ENCODE measurements at regions not wholly inside any gene's neighbourhood (a gene's known extent, or its start where the extent isn't known, plus 50 kb on each side); places are given as distances from the start of the nearest gene placed in this dataset.

GRCh38 chr1:2933431-2934155, 87.7 kb upstream of the ACTRT2 start:
- no peak for DNase-seq
- no peaks in the 10 kb centered on the region for H3K36me3 ChIP-seq (ENCODE audit: low read depth, low read length)
- H3K9me2 ChIP-seq (replicated peaks; ENCODE audit: low read length): no peaks in the 10 kb centered on the region
- no peak for TF ChIP-seq EZH2phosphoT487 (IDR thresholded peaks at IDR 0.05; ENCODE audit: borderline replicate concordance, low read length)
- no peak for TF ChIP-seq EZH2 (IDR thresholded peaks at IDR 0.05; ENCODE audit: low read length, unreplicated experiment)
- TF ChIP-seq CTCF (conservative IDR thresholded peaks at IDR 0.05; ENCODE audit: low read depth, low read length): no peak
- no TSS peak for BruUV-seq (replicated peaks)
- H4K20me1 ChIP-seq (ENCODE audit: low read length): no peaks in the 10 kb centered on the region
- no peak for ATAC-seq
- intact Hi-C loops (cut with micrococcal nuclease): no loop called here
- no peak overlapping the region for H3K9ac ChIP-seq (ENCODE audit: low read length)
- ChIA-PET POLR2A (ENCODE audit: unreplicated experiment) (no interaction called here), CTCF (no interaction called here)
- no peak overlapping the region for H2AFZ ChIP-seq (ENCODE audit: low read length)
- H3K4me2 ChIP-seq (ENCODE audit: low read length): no peak overlapping the region
- no peaks in the 10 kb centered on the region for H3F3A ChIP-seq (ENCODE audit: low read length, unreplicated experiment)
- no peaks in the 10 kb centered on the region; the same call in 1 of the 2 replicates for H3K9me3 ChIP-seq (ENCODE audit: low read length)
- peaks cover 80% of the 10 kb centered on the region for H3K27me3 ChIP-seq (ENCODE audit: low read length)
- no peaks in the 10 kb centered on the region for H3K79me2 ChIP-seq (ENCODE audit: low read length)
- no peak overlapping the region for H3K27ac ChIP-seq (ENCODE audit: low read length)
- no peaks in the 10 kb centered on the region for H3K4me1 ChIP-seq (ENCODE audit: insufficient read depth, low read length)
- no peak overlapping the region for H3K4me3 ChIP-seq (ENCODE audit: low read length)

GRCh38 chr1:2934156-2934540, 87.1 kb upstream of the ACTRT2 start:
- H3K9me3 ChIP-seq (ENCODE audit: low read length): no peaks in the 10 kb centered on the region; the same call in 1 of the 2 replicates
- no peak overlapping the region for H3K9ac ChIP-seq (ENCODE audit: low read length)
- no peaks in the 10 kb centered on the region for H3F3A ChIP-seq (ENCODE audit: low read length, unreplicated experiment)
- no peak overlapping the region for H3K4me2 ChIP-seq (ENCODE audit: low read length)
- ATAC-seq (no peak), DNase-seq (no peak)
- H3K4me1 ChIP-seq (ENCODE audit: insufficient read depth, low read length): no peaks in the 10 kb centered on the region
- H3K27me3 ChIP-seq (ENCODE audit: low read length): peaks cover 74% of the 10 kb centered on the region
- no peaks in the 10 kb centered on the region for H4K20me1 ChIP-seq (ENCODE audit: low read length)
- intact Hi-C loops (cut with micrococcal nuclease): no loop called here
- no peak overlapping the region for H2AFZ ChIP-seq (ENCODE audit: low read length)
- CTCF ChIA-PET: no interaction called here
- H3K9me2 ChIP-seq (replicated peaks; ENCODE audit: low read length): no peaks in the 10 kb centered on the region
- no TSS peak for BruUV-seq (replicated peaks)
- no peaks in the 10 kb centered on the region for H3K79me2 ChIP-seq (ENCODE audit: low read length)
- POLR2A ChIA-PET (ENCODE audit: unreplicated experiment): no interaction called here
- H3K36me3 ChIP-seq (ENCODE audit: low read depth, low read length): no peaks in the 10 kb centered on the region
- no peak for TF ChIP-seq EZH2phosphoT487 (IDR thresholded peaks at IDR 0.05; ENCODE audit: borderline replicate concordance, low read length)
- TF ChIP-seq CTCF (conservative IDR thresholded peaks at IDR 0.05; ENCODE audit: low read depth, low read length): no peak
- TF ChIP-seq EZH2 (IDR thresholded peaks at IDR 0.05; ENCODE audit: low read length, unreplicated experiment): no peak
- H3K27ac ChIP-seq (ENCODE audit: low read length): no peak overlapping the region
- no peak overlapping the region for H3K4me3 ChIP-seq (ENCODE audit: low read length)

- Histone ChIP-seq H3K9me3 (ENCODE audit: low read length) (no peaks in the 10 kb centered on the region; the same call in 1 of the 2 replicates), H3K27me3 (ENCODE audit: low read length) (peaks cover 71% of the 10 kb centered on the region), H3F3A (ENCODE audit: low read length, unreplicated experiment) (no peaks in the 10 kb centered on the region), H3K4me3 (ENCODE audit: low read length) (no peak overlapping the region), H3K27ac (ENCODE audit: low read length) (no peak overlapping the region), H3K9me2 (replicated peaks; ENCODE audit: low read length) (no peaks in the 10 kb centered on the region), H3K36me3 (ENCODE audit: low read depth, low read length) (no peaks in the 10 kb centered on the region), H4K20me1 (ENCODE audit: low read length) (no peaks in the 10 kb centered on the region), H3K9ac (ENCODE audit: low read length) (no peak overlapping the region), H3K79me2 (ENCODE audit: low read length) (no peaks in the 10 kb centered on the region), H2AFZ (ENCODE audit: low read length) (no peak overlapping the region), H3K4me2 (ENCODE audit: low read length) (no peak overlapping the region), H3K4me1 (ENCODE audit: insufficient read depth, low read length) (no peaks in the 10 kb centered on the region)
- intact Hi-C loops (cut with micrococcal nuclease): no loop called here
- ATAC-seq (no peak), DNase-seq (no peak)
- CTCF ChIA-PET: no interaction called here
- no peak for TF ChIP-seq EZH2 (IDR thresholded peaks at IDR 0.05; ENCODE audit: low read length, unreplicated experiment)
- no peak for TF ChIP-seq CTCF (conservative IDR thresholded peaks at IDR 0.05; ENCODE audit: low read depth, low read length)
- no peak for TF ChIP-seq EZH2phosphoT487 (IDR thresholded peaks at IDR 0.05; ENCODE audit: borderline replicate concordance, low read length)
- POLR2A ChIA-PET (ENCODE audit: unreplicated experiment): no interaction called here
- BruUV-seq (replicated peaks): no TSS peak
Observed at GRCh38 chr1:2934642-2935081, 86.6 kb upstream of the ACTRT2 start.

All from PC-3 (cell line).